HG02588 (cell line): ENCODE measurements at regions not wholly inside any gene's neighbourhood (a gene's known extent, or its start where the extent isn't known, plus 50 kb on each side); places are given as distances from the start of the nearest gene placed in this dataset.

Experiments
- ATAC-seq: cut with Tn5 transposase; IDR thresholded peaks from one replicate; pipeline ENCODE4 v1.9.1; 2021; ENCODE audit warnings: mild to moderate bottlenecking, moderate library complexity; ENCODE audit not compliant: unreplicated experiment

- ATAC-seq, result no peak
Observed at GRCh38 chr18:32545631-32546030, 74.9 kb upstream of the GAREM1 start.

GRCh38 chr18:32544088-32544487 lies 73.4 kb upstream of the GAREM1 start:
- ATAC-seq, result no peak

GRCh38 chr18:32542221-32542798 lies 71.6 kb upstream of the GAREM1 start:
- no peak for ATAC-seq

GRCh38 chr18:32530947-32531651 lies 60.4 kb upstream of the GAREM1 start:
- ATAC-seq, result no peak

- no peak for ATAC-seq
Observed at GRCh38 chr18:32529722-32530420, 59.2 kb upstream of the GAREM1 start.

- no peak for ATAC-seq
Observed at GRCh38 chr18:32520771-32521170, 50.1 kb upstream of the GAREM1 start.
